ENCODE measurements at regions not wholly inside any gene's neighbourhood (a gene's known extent, or its start where the extent isn't known, plus 50 kb on each side); places are given as distances from the start of the nearest gene placed in this dataset.

- no peak for DNase-seq (ENCODE audit: low spot score)
Observed at GRCh38 chr9:108496846-108497245, 358.9 kb downstream of the ACTL7B start.

GRCh38 chr9:108489567-108489966 lies 366.2 kb downstream of the ACTL7B start:
- DNase-seq (ENCODE audit: low spot score): no peak

DNA sequence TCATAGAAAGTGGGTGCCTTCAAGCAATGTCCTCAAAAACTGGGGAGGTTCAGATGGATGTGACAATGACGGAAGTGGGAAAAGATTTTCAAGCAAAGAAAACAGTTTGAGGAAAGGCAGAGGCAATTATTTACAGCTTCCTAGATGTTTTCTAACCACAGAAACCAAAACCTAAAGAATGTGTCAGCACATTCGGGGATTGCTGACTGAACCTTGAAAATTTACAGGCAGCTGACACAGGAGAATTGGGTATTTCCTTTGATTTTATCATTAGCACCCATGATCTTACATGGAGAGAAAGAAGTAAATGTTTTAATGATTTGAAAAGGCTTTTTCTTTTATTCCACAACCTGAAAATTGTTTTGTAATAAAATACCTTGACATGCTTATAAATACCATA lies 369.0 kb downstream of the ACTL7B start:
- no peak for DNase-seq (ENCODE audit: low spot score)

GRCh38 chr9:108484468-108484867 lies 371.3 kb downstream of the ACTL7B start:
- no peak for DNase-seq (ENCODE audit: low spot score)

GRCh38 chr9:108483676-108484075 lies 372.1 kb downstream of the ACTL7B start:
- DNase-seq (ENCODE audit: low spot score): no peak

DNA sequence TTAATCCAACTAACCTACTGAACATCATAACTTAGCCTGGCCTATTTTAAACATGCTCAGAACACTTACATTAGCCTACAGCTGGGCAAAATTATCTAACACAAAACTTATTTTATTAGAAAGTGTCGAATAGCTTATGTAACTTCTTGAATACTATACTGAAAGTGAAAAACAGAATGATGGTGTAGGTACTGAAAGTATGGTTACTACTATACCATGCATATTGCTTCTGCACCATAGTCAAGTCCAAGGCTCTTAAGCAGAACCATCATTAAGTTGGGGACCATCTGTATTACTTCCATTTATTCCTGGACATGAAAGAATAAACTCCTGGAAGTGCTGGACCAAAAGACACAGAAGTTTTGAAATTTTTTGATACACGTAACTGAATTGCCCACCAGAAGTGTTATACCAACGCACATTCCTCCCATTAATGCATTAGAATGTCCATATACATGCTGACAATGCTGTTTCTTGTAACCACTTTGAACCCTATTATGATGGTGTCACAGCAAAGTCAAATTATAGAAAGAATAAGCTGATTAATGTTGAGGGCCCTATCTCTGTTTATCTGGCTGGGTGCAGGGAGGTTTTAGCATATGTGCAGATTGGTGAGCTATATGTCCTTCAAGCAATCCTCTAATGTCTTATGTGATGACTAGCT lies 375.7 kb downstream of the ACTL7B start:
- DNase-seq (ENCODE audit: low spot score): no peak

- no peak for DNase-seq (ENCODE audit: low spot score)
Observed at GRCh38 chr9:108478431-108479332, 377.1 kb downstream of the ACTL7B start.

- DNase-seq (ENCODE audit: low spot score): no peak
Observed at GRCh38 chr9:108477529-108478006, 378.2 kb downstream of the ACTL7B start.

GRCh38 chr9:108476574-108476973 lies 379.2 kb downstream of the ACTL7B start:
- no peak for DNase-seq (ENCODE audit: low spot score)

GRCh38 chr9:108475813-108476212 lies 380.0 kb downstream of the ACTL7B start:
- no peak for DNase-seq (ENCODE audit: low spot score)

DNA sequence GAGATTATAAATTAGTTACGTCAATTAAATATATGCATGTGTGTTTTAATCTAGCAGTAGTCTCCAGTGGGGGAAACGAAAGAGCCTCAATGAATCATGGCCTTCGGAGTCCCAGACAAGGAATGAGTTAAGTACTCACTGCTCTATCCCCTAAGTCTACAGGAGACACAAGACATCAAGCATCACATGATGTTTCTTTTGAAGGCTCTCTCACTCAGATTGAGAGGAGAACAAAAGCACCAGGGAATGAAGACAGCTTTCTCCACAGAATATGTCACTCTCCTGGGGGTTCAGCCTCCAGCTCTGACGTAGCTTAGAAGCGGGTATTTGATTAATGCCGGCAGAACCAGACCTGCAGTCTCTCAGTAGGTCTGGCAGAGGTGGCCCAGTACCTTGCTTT lies 381.4 kb downstream of the ACTL7B start:
- no peak for DNase-seq (ENCODE audit: low spot score)

- DNase-seq (ENCODE audit: low spot score): no peak
Observed at GRCh38 chr9:108473209-108474112, 382.3 kb downstream of the ACTL7B start.

DNA sequence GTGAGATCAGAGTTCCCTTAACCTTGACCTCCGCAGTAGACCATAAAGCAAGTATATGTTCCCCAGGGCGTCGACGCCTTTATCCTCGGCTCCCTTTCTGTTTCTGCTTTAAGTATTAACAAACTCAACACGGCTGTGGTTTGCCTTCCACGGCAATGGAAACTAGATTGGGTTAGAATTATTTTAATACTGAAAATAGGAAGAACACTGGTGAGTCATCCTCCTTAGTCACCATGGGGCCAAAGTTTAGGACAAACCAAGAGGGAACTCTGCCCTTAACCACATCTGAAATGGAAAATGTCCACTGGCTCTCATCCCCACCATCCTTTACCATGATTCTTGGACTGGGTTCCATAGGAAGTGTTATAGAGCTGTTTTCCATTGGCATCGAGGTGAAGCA lies 386.1 kb downstream of the ACTL7B start:
- DNase-seq (ENCODE audit: low spot score): no peak

DNA sequence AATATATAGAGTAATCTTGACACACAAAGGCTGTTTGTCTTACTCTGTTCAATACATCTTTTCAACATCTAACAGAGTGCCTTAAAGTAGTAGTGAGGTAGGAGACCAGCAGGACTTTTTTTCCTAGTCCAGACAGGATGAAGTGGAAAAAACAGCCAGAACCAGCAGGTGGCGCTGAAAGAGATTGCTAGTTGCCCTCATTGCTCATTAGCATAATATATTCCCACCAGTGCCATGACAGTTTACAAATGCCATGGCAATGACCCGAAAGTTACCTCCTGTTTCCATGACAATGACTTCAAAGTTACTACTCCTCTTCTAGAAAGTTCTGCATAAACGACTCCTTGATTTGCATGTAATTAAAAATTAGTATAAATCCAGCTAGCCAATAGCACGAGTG lies 387.4 kb downstream of the ACTL7B start:
- no peak for DNase-seq (ENCODE audit: low spot score)

- DNase-seq (ENCODE audit: low spot score): no peak
Observed at GRCh38 chr9:108467653-108468324, 388.0 kb downstream of the ACTL7B start.

GRCh38 chr9:108467161-108467560 lies 388.6 kb downstream of the ACTL7B start:
- no peak for DNase-seq (ENCODE audit: low spot score)

DNA sequence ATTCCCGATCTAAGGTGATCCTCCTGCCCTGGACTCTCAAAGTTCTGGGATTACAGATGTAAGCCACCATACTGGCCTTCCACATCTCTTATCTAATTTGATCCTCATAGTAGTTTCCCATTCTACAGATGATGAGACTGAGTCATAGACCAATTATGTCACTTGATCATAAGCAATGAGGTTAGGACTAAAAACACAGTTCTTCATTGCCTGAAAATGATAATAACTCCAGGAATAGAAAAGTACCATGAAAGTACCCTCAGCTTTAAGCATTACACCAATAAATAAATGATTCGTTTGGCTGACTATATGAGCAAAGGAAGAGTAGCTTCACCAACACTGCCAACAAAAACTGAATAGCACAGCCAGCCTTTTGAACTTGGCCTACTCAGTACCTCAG lies 389.5 kb downstream of the ACTL7B start:
- DNase-seq (ENCODE audit: low spot score): no peak

DNA sequence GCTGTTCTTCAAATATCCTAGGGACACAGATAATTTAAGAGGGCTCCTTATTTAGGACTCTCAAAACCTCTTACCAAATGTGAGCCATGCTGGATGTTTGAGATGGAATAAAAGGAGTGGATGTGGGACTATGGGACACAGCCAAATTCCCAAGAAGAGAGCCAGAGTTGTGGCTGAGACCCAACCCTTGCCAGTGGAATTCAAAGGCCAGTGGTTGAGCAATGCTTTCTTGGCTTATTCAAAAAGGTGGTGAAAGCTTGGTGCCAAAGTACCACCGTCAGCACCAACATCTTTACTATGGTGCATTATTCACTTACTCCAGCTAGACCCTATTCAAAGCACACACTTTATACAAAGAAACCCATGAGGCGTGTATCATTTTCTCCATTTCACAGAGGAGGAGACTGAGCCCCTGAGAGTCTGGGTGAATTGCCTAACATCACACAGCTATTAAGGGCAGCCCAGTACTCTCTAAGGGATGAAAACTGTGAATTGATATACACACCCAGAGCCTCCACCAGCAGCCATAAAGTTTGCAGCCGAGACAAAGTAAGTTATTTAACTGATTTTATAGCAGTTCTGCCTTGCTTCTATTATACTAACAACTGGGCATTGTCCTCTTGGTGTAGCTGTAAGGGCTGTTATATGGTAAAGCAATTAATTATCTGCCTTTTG lies 391.7 kb downstream of the ACTL7B start:
- no peak for DNase-seq (ENCODE audit: low spot score)

DNA sequence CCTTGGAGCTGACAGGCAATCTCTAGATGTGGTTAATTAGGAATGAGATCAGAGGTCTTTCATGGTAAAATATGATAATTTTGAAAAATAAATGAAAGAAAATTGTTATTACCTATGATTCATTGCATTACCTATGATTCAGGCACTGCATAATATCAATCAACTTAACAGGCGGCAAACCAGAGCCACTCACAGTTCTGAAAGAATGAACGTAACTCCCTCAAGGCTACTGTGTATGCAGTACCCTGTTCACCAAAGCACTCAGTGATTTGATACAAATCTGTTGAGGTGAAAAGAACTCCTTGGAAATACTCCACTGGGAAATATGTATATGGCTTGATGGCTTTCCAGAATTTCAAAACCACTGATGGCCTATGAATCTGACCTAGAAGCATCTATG lies 398.9 kb downstream of the ACTL7B start:
- DNase-seq (ENCODE audit: low spot score): no peak

- DNase-seq (ENCODE audit: low spot score): no peak
Observed at GRCh38 chr9:108445431-108446071, 410.2 kb downstream of the ACTL7B start.
